ENCODE measurements at regions not wholly inside any gene's neighbourhood (a gene's known extent, or its start where the extent isn't known, plus 50 kb on each side); places are given as distances from the start of the nearest gene placed in this dataset.

DNA sequence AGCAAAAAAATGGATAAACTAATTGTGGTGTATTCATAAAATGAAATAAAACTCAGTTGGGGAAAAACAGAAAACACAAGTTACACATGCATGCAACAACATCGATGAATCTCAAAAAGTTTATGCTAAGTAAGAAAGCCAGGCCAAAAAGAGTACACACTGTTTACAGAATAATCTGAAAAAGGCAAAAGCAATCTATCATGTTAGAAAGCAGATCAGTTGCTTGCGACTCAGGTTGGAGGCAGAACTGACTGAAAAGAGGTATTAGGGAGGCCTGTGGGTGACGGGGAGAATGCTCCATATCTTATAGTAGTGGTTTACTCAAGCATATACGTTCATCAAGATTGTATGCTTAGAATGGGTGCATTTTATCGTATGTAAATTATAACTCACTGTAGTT is 119.2 kb downstream of the ARRDC3 start:
- WGBS (ENCODE audit: missing lambda C conversion rate) = 83% methylated on average over 5 of the region's 5 CpGs
- Histone ChIP-seq H3K4me1 (peaks cover 11% of the 10 kb centered on the region), H3K27ac (no peak overlapping the region), H3K9me3 (no peaks in the 10 kb centered on the region), H3K4me3 (no peak overlapping the region), H3K4me2 (no peak overlapping the region)
- ATAC-seq (no peak), DNase-seq (ENCODE audit: low read depth in 1 of 2, low spot score in 1 of 2) (no peak), FAIRE-seq (no peak)
- TF ChIP-seq TP53 (CRISPR knock-in tag; IDR thresholded peaks at IDR 0.05) (no peak), KDM1A (IDR thresholded peaks at IDR 0.05; ENCODE audit: low read depth) (no peak), BCL3 (IDR thresholded peaks at IDR 0.05) (no peak), NPAS2 (CRISPR knock-in tag; IDR thresholded peaks at IDR 0.05; ENCODE audit: borderline replicate concordance) (no peak), MAFK (IDR thresholded peaks at IDR 0.05; ENCODE audit: partially characterized antibody) (no peak), MYC (IDR thresholded peaks at IDR 0.05; ENCODE audit: borderline replicate concordance, low read length) (no peak), MAZ (IDR thresholded peaks at IDR 0.05; ENCODE audit: borderline replicate concordance, low read depth, low read length) (no peak), SREBF2 (IDR thresholded peaks at IDR 0.05) (no peak), E2F6 (IDR thresholded peaks at IDR 0.05; ENCODE audit: borderline replicate concordance, low read depth) (no peak)
- TF ChIP-seq, protein P1, sequence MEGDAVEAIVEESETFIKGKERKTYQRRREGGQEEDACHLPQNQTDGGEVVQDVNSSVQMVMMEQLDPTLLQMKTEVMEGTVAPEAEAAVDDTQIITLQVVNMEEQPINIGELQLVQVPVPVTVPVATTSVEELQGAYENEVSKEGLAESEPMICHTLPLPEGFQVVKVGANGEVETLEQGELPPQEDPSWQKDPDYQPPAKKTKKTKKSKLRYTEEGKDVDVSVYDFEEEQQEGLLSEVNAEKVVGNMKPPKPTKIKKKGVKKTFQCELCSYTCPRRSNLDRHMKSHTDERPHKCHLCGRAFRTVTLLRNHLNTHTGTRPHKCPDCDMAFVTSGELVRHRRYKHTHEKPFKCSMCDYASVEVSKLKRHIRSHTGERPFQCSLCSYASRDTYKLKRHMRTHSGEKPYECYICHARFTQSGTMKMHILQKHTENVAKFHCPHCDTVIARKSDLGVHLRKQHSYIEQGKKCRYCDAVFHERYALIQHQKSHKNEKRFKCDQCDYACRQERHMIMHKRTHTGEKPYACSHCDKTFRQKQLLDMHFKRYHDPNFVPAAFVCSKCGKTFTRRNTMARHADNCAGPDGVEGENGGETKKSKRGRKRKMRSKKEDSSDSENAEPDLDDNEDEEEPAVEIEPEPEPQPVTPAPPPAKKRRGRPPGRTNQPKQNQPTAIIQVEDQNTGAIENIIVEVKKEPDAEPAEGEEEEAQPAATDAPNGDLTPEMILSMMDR (IDR thresholded peaks at IDR 0.05) = no peak
- POLR2A ChIA-PET = interaction anchor here (1.0 kb wide), 1 partner anchor 120 kb away, joined by 3 read pairs; the partner anchor contains the start of gene ARRDC3
- CTCF ChIA-PET = interaction anchor here (0.6 to 1.3 kb wide), 3 partner anchors 9 to 124 kb away, joined by 3 to 5 read pairs (median 3); no protein-coding TSS in a partner anchor

DNA sequence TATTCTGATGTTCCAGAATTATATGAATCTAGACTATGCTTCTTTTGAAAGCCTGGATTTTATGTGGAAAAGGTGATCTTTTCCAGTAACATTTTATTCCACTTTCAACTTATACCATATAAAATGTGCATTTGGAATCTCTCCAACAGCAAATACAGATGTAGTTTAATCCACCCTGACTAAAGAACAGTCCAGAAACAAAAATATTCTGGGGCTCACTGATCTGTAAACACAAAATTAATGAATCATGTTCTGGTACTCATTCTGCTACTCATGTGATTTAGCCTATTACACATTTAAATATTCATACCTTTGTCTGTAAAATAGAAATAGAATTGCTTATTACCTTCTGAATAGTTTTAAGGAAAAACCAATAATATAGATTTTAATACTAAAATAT is 125.8 kb downstream of the ARRDC3 start:
- CTCF ChIA-PET = no interaction called here

GRCh38 chr5:91256142-91256524 is 127.0 kb downstream of the ARRDC3 start:
- FAIRE-seq (no peak), ATAC-seq (no peak), DNase-seq (ENCODE audit: low read depth in 1 of 2, low spot score in 1 of 2) (no peak)
- Histone ChIP-seq H3K4me2 (no peak overlapping the region), H3K4me1 (no peaks in the 10 kb centered on the region), H3K27ac (no peak overlapping the region), H3K4me3 (no peak overlapping the region), H3K9me3 (no peaks in the 10 kb centered on the region)
- 82% methylated on average over 7 of the region's 7 CpGs for WGBS (ENCODE audit: missing lambda C conversion rate)
- TF ChIP-seq CBX8 (IDR thresholded peaks at IDR 0.05) (no peak), RFX5 (IDR thresholded peaks at IDR 0.05) (no peak)
- ChIA-PET CTCF (no interaction called here), POLR2A (no interaction called here)

More for the DNA sequence above, 125.8 kb downstream of the ARRDC3 start:
- H3K4me1 ChIP-seq = no peaks in the 10 kb centered on the region
- H3K4me2 ChIP-seq = no peak overlapping the region
- DNase-seq (ENCODE audit: low read depth in 1 of 2, low spot score in 1 of 2) = no peak
- H3K27ac ChIP-seq = no peak overlapping the region
- POLR2A ChIA-PET = no interaction called here
- ATAC-seq = no peak
- no peak overlapping the region for H3K4me3 ChIP-seq
- no peak for TF ChIP-seq FOXS1 (CRISPR knock-in tag; IDR thresholded peaks at IDR 0.05)
- no peak for TF ChIP-seq HEYL (CRISPR knock-in tag; IDR thresholded peaks at IDR 0.05)
- no peak for TF ChIP-seq HOXA7 (CRISPR knock-in tag; IDR thresholded peaks at IDR 0.05)
- TF ChIP-seq, protein P2, sequence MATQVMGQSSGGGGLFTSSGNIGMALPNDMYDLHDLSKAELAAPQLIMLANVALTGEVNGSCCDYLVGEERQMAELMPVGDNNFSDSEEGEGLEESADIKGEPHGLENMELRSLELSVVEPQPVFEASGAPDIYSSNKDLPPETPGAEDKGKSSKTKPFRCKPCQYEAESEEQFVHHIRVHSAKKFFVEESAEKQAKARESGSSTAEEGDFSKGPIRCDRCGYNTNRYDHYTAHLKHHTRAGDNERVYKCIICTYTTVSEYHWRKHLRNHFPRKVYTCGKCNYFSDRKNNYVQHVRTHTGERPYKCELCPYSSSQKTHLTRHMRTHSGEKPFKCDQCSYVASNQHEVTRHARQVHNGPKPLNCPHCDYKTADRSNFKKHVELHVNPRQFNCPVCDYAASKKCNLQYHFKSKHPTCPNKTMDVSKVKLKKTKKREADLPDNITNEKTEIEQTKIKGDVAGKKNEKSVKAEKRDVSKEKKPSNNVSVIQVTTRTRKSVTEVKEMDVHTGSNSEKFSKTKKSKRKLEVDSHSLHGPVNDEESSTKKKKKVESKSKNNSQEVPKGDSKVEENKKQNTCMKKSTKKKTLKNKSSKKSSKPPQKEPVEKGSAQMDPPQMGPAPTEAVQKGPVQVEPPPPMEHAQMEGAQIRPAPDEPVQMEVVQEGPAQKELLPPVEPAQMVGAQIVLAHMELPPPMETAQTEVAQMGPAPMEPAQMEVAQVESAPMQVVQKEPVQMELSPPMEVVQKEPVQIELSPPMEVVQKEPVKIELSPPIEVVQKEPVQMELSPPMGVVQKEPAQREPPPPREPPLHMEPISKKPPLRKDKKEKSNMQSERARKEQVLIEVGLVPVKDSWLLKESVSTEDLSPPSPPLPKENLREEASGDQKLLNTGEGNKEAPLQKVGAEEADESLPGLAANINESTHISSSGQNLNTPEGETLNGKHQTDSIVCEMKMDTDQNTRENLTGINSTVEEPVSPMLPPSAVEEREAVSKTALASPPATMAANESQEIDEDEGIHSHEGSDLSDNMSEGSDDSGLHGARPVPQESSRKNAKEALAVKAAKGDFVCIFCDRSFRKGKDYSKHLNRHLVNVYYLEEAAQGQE (IDR thresholded peaks at IDR 0.05) = no peak
- no peak for TF ChIP-seq TP53 (CRISPR knock-in tag; IDR thresholded peaks at IDR 0.05)
- no peak for TF ChIP-seq CBX2 (IDR thresholded peaks at IDR 0.05; ENCODE audit: borderline replicate concordance, low read depth)
- TF ChIP-seq SMC3 (IDR thresholded peaks at IDR 0.05) = no peak
- TF ChIP-seq EP300 (IDR thresholded peaks at IDR 0.05) = no peak
- no peak for TF ChIP-seq ZC3H11A (IDR thresholded peaks at IDR 0.05)
- FAIRE-seq = no peak
- H3K9me3 ChIP-seq = no peaks in the 10 kb centered on the region
